ENCODE measurements at regions not wholly inside any gene's neighbourhood (a gene's known extent, or its start where the extent isn't known, plus 50 kb on each side); places are given as distances from the start of the nearest gene placed in this dataset.
"Not testable (repeated sequence)": the region's sequence is repeated elsewhere in the genome, so short reads cannot be mapped to it uniquely, and the experiment has no call there.

- 94% methylated on average over 1 of the region's 1 CpG; no CpG with 5 or more reads in 1 of the 2 experiments for WGBS, 2 experiments (ENCODE audit: insufficient coverage in 1 of 2, insufficient read length in 1 of 2)
- Mint-ChIP-seq H3K9me3 (peaks cover 24% of the 10 kb centered on the region), H3K27ac (no peak overlapping the region)
Observed at GRCh38 chr4:9592010-9592409, 147.8 kb downstream of the DEFB131A start.

GRCh38 chr4:9594948-9595347 is 150.7 kb downstream of the DEFB131A start:
- TF ChIP-seq CTCF (conservative IDR thresholded peaks at IDR 0.05) = no peak
- Histone ChIP-seq H3K27me3 (ENCODE audit: control insufficient read depth, insufficient read depth, low read length, poor library complexity, severe bottlenecking) (no peaks in the 10 kb centered on the region), H3K27ac (ENCODE audit: low read depth, low read length) (no peak overlapping the region), H3K4me3 (ENCODE audit: low read length) (peak overlapping the region; percentile 17), H3K9ac (ENCODE audit: extremely low read depth, low read length, poor library complexity, severe bottlenecking) (no peak overlapping the region), H3K4me1 (ENCODE audit: control insufficient read depth, insufficient read depth, low read length) (no peaks in the 10 kb centered on the region), H3K36me3 (ENCODE audit: control insufficient read depth, insufficient read depth, low read length) (no peaks in the 10 kb centered on the region), H3K9me3 (ENCODE audit: control insufficient read depth, low read length) (peaks cover 14% of the 10 kb centered on the region)
- H3K4me3 Mint-ChIP-seq = no peak overlapping the region
- no peak for DNase-seq
- H3K27me3 Mint-ChIP-seq (ENCODE audit: insufficient read depth) = no peaks in the 10 kb centered on the region
- H3K9me3 Mint-ChIP-seq = peaks cover 45% of the 10 kb centered on the region
- H3K36me3 Mint-ChIP-seq (ENCODE audit: low read depth) = peaks cover 42% of the 10 kb centered on the region
- 100% methylated on average over 1 of the region's 1 CpG for WGBS, 2 experiments (ENCODE audit: insufficient coverage in 1 of 2, insufficient read length in 1 of 2)
- H3K4me1 Mint-ChIP-seq = peaks cover 16% of the 10 kb centered on the region
- no peak overlapping the region for H3K27ac Mint-ChIP-seq

More at GRCh38 chr4:9592010-9592409, 147.8 kb downstream of the DEFB131A start:
- Mint-ChIP-seq H3K4me1 (no peaks in the 10 kb centered on the region), H3K4me3 (no peak overlapping the region), H3K27me3 (ENCODE audit: insufficient read depth) (no peaks in the 10 kb centered on the region), H3K36me3 (ENCODE audit: low read depth) (peaks cover 36% of the 10 kb centered on the region)
- Histone ChIP-seq H3K4me3 (ENCODE audit: low read length) (no peak overlapping the region), H3K27me3 (ENCODE audit: control insufficient read depth, insufficient read depth, low read length, poor library complexity, severe bottlenecking) (no peaks in the 10 kb centered on the region), H3K4me1 (ENCODE audit: control insufficient read depth, insufficient read depth, low read length) (no peaks in the 10 kb centered on the region), H3K36me3 (ENCODE audit: control insufficient read depth, insufficient read depth, low read length) (no peaks in the 10 kb centered on the region), H3K9ac (ENCODE audit: extremely low read depth, low read length, poor library complexity, severe bottlenecking) (no peak overlapping the region), H3K9me3 (ENCODE audit: control insufficient read depth, low read length) (peaks cover 14% of the 10 kb centered on the region), H3K27ac (ENCODE audit: low read depth, low read length) (no peak overlapping the region)
- DNase-seq = no peak
- no peak for TF ChIP-seq CTCF (conservative IDR thresholded peaks at IDR 0.05)

GRCh38 chr4:9595531-9595930 is 151.3 kb downstream of the DEFB131A start:
- not testable (repeated sequence) for H3K27ac Mint-ChIP-seq; H3K36me3 ChIP-seq (ENCODE audit: control insufficient read depth, insufficient read depth, low read length); H3K27me3 Mint-ChIP-seq (ENCODE audit: insufficient read depth); DNase-seq; H3K27ac ChIP-seq (ENCODE audit: low read depth, low read length); H3K4me3 Mint-ChIP-seq; H3K9ac ChIP-seq (ENCODE audit: extremely low read depth, low read length, poor library complexity, severe bottlenecking); H3K27me3 ChIP-seq (ENCODE audit: control insufficient read depth, insufficient read depth, low read length, poor library complexity, severe bottlenecking); H3K4me1 ChIP-seq (ENCODE audit: control insufficient read depth, insufficient read depth, low read length)
- 86 to 100% methylated on average over 1 of the region's 1 CpG for WGBS, 2 experiments (ENCODE audit: insufficient coverage in 1 of 2, insufficient read length in 1 of 2)
- H3K4me3 ChIP-seq (ENCODE audit: low read length) = peak overlapping the region; percentile 17
- Mint-ChIP-seq H3K36me3 (ENCODE audit: low read depth) (peaks cover 44% of the 10 kb centered on the region), H3K9me3 (peaks cover 51% of the 10 kb centered on the region), H3K4me1 (peaks cover 17% of the 10 kb centered on the region)
- H3K9me3 ChIP-seq (ENCODE audit: control insufficient read depth, low read length) = peaks cover 14% of the 10 kb centered on the region

GRCh38 chr4:9599266-9599665 is 155.1 kb downstream of the DEFB131A start:
- DNase-seq = no peak
- no peaks in the 10 kb centered on the region for H3K4me1 ChIP-seq (ENCODE audit: control insufficient read depth, insufficient read depth, low read length)
- peaks cover 25% of the 10 kb centered on the region for H3K9me3 ChIP-seq (ENCODE audit: control insufficient read depth, low read length)
- H3K4me3 ChIP-seq (ENCODE audit: low read length) = no peak overlapping the region
- no peaks in the 10 kb centered on the region for H3K27me3 Mint-ChIP-seq (ENCODE audit: insufficient read depth)
- H3K27me3 ChIP-seq (ENCODE audit: control insufficient read depth, insufficient read depth, low read length, poor library complexity, severe bottlenecking) = no peaks in the 10 kb centered on the region
- no peak overlapping the region for H3K27ac ChIP-seq (ENCODE audit: low read depth, low read length)
- H3K4me3 Mint-ChIP-seq = no peak overlapping the region
- H3K9me3 Mint-ChIP-seq = peaks cover 77% of the 10 kb centered on the region
- H3K36me3 ChIP-seq (ENCODE audit: control insufficient read depth, insufficient read depth, low read length) = peaks cover 18% of the 10 kb centered on the region
- WGBS, 2 experiments (ENCODE audit: insufficient coverage in 1 of 2, insufficient read length in 1 of 2) = 80 to 100% methylated on average over 1 of the region's 1 CpG
- peaks cover 50% of the 10 kb centered on the region for H3K36me3 Mint-ChIP-seq (ENCODE audit: low read depth)
- no peak overlapping the region for H3K9ac ChIP-seq (ENCODE audit: extremely low read depth, low read length, poor library complexity, severe bottlenecking)
- TF ChIP-seq CTCF (conservative IDR thresholded peaks at IDR 0.05) = no peak
- H3K4me1 Mint-ChIP-seq = peaks cover 47% of the 10 kb centered on the region
- peak overlapping the region; percentile 94 for H3K27ac Mint-ChIP-seq

Data from endodermal cell (in vitro differentiated cells).